ENCODE measurements at regions not wholly inside any gene's neighbourhood (a gene's known extent, or its start where the extent isn't known, plus 50 kb on each side); places are given as distances from the start of the nearest gene placed in this dataset.
"Not testable (repeated sequence)": the region's sequence is repeated elsewhere in the genome, so short reads cannot be mapped to it uniquely, and the experiment has no call there.

DNA sequence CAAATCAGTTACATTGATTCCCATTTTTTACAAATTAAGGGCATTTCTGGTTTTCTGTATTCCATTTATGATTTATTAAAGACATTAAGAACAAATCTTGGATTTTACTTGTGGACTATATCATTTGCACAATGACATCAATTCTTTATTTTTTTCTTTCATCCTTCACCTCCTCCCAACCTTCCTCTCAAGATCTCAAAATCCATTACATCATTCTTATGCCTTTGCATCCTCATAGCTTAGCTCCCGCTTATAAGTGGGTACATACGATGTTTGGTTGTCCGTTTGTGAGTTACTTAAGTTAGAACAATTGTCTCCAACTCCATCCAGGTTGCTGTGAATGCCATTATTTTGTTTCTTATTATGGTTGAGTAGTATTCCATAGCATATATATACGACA lies 752.8 kb downstream of the CD109 start:
- no peaks in the 10 kb centered on the region for H3K27me3 ChIP-seq (ENCODE audit: insufficient read depth, low read length)
- H3K27ac ChIP-seq (ENCODE audit: low read depth, low read length, poor library complexity, severe bottlenecking) = no peak overlapping the region
- no peaks in the 10 kb centered on the region for H3K9me3 ChIP-seq (ENCODE audit: low read length)
- no peaks in the 10 kb centered on the region for H3K36me3 ChIP-seq (ENCODE audit: insufficient read depth, low read length)
- H3F3A ChIP-seq (ENCODE audit: insufficient read depth, low read length) = no peaks in the 10 kb centered on the region
- TF ChIP-seq CTCF (IDR thresholded peaks at IDR 0.05; ENCODE audit: low read length) (no peak), EZH2 (IDR thresholded peaks at IDR 0.05; ENCODE audit: borderline replicate concordance, low read length) (no peak)
- H3K9me2 ChIP-seq (ENCODE audit: low read depth, low read length) = no peaks in the 10 kb centered on the region
- no peaks in the 10 kb centered on the region for H4K20me1 ChIP-seq (ENCODE audit: insufficient read depth, low read length)
- H3K79me2 ChIP-seq (ENCODE audit: insufficient read depth, low read length) = no peaks in the 10 kb centered on the region
- no peak overlapping the region for H3K9ac ChIP-seq (ENCODE audit: low read length)
- H3K4me3 ChIP-seq (ENCODE audit: low read depth, low read length, poor library complexity, severe bottlenecking) = no peak overlapping the region
- no peaks in the 10 kb centered on the region for H3K4me1 ChIP-seq (ENCODE audit: insufficient read depth, low read length, severe bottlenecking)
- H3K4me2 ChIP-seq (ENCODE audit: low read length) = no peak overlapping the region
- no peak overlapping the region for H2AFZ ChIP-seq (ENCODE audit: low read length)

DNA sequence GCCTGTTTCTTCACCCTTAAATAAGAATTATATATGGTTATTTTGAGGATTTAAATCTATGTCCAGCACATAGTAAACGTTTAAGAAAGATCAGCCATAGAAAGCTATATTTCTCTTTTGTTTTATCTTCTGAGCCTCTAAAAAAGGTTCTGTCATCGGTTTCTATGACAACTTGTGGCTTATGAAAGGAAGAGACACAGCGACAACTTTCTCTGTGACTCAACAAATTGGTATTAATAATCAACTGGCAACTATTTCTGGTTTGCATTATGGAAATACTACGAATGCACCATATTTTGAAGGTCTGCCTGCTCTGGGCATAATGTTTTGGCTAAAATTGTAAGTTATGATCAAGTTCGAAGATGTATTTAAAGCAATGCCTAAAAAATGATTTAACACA lies 751.0 kb downstream of the CD109 start:
- no peak overlapping the region for H3K9ac ChIP-seq (ENCODE audit: low read length)
- H3K4me2 ChIP-seq (ENCODE audit: low read length) = no peak overlapping the region
- TF ChIP-seq EZH2 (IDR thresholded peaks at IDR 0.05; ENCODE audit: borderline replicate concordance, low read length) = no peak
- TF ChIP-seq CTCF (IDR thresholded peaks at IDR 0.05; ENCODE audit: low read length) = no peak
- no peak overlapping the region for H3K4me3 ChIP-seq (ENCODE audit: low read depth, low read length, poor library complexity, severe bottlenecking)
- no peaks in the 10 kb centered on the region for H3K9me2 ChIP-seq (ENCODE audit: low read depth, low read length)
- H3K36me3 ChIP-seq (ENCODE audit: insufficient read depth, low read length) = no peaks in the 10 kb centered on the region
- H3K27me3 ChIP-seq (ENCODE audit: insufficient read depth, low read length) = no peaks in the 10 kb centered on the region
- no peaks in the 10 kb centered on the region for H3F3A ChIP-seq (ENCODE audit: insufficient read depth, low read length)
- no peaks in the 10 kb centered on the region for H3K4me1 ChIP-seq (ENCODE audit: insufficient read depth, low read length, severe bottlenecking)
- no peak overlapping the region for H3K27ac ChIP-seq (ENCODE audit: low read depth, low read length, poor library complexity, severe bottlenecking)
- H4K20me1 ChIP-seq (ENCODE audit: insufficient read depth, low read length) = no peaks in the 10 kb centered on the region
- H3K79me2 ChIP-seq (ENCODE audit: insufficient read depth, low read length) = no peaks in the 10 kb centered on the region
- no peaks in the 10 kb centered on the region for H3K9me3 ChIP-seq (ENCODE audit: low read length)
- H2AFZ ChIP-seq (ENCODE audit: low read length) = no peak overlapping the region

DNA sequence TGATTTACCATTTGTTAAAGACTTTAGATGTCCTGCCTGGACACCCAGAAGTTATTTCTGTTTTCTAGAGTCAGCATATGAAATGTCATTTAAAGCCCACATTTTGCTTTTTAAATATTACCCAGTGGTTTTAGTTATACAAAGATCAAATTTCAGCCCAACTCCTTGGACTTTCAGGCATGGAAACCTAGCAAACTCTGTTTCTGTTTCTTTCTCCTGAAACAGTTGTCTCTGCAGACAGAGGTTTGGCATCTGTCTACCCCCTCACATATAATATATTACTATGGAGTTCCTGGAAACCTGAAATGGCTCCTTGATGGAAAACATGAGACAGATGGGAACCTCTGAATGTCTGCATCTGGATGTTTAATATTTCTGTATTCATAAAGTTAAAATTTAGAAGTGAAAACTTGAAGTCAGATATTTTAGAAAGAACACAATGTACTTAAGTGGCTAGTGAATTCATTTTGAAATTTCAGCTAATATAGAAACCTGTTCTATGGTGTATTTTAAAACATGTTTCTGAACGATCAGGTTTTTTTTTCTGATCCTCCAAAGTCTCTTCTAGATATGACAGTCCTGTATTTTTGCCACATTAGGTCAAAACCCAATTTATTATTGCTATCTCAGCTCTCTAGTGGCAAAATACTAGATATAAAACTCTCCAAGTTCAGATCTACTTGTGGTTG lies 743.3 kb downstream of the CD109 start:
- Histone ChIP-seq H3K9me2 (ENCODE audit: low read depth, low read length) (no peaks in the 10 kb centered on the region), H3K27me3 (ENCODE audit: insufficient read depth, low read length) (no peaks in the 10 kb centered on the region), H3F3A (ENCODE audit: insufficient read depth, low read length) (no peaks in the 10 kb centered on the region), H3K36me3 (ENCODE audit: insufficient read depth, low read length) (no peaks in the 10 kb centered on the region), H3K4me1 (ENCODE audit: insufficient read depth, low read length, severe bottlenecking) (no peaks in the 10 kb centered on the region), H2AFZ (ENCODE audit: low read length) (no peak overlapping the region), H3K4me3 (ENCODE audit: low read depth, low read length, poor library complexity, severe bottlenecking) (no peak overlapping the region), H3K27ac (ENCODE audit: low read depth, low read length, poor library complexity, severe bottlenecking) (no peak overlapping the region), H3K4me2 (ENCODE audit: low read length) (no peak overlapping the region), H3K79me2 (ENCODE audit: insufficient read depth, low read length) (no peaks in the 10 kb centered on the region), H3K9ac (ENCODE audit: low read length) (no peak overlapping the region), H3K9me3 (ENCODE audit: low read length) (no peaks in the 10 kb centered on the region), H4K20me1 (ENCODE audit: insufficient read depth, low read length) (no peaks in the 10 kb centered on the region)
- no peak for TF ChIP-seq EZH2 (IDR thresholded peaks at IDR 0.05; ENCODE audit: borderline replicate concordance, low read length)
- TF ChIP-seq CTCF (IDR thresholded peaks at IDR 0.05; ENCODE audit: low read length) = no peak

- not testable (repeated sequence) for H4K20me1 ChIP-seq (ENCODE audit: insufficient read depth, low read length); H3K9me3 ChIP-seq (ENCODE audit: low read length); H3F3A ChIP-seq (ENCODE audit: insufficient read depth, low read length); H3K27ac ChIP-seq (ENCODE audit: low read depth, low read length, poor library complexity, severe bottlenecking); H2AFZ ChIP-seq (ENCODE audit: low read length); H3K9me2 ChIP-seq (ENCODE audit: low read depth, low read length); H3K9ac ChIP-seq (ENCODE audit: low read length); H3K36me3 ChIP-seq (ENCODE audit: insufficient read depth, low read length); H3K79me2 ChIP-seq (ENCODE audit: insufficient read depth, low read length); H3K4me3 ChIP-seq (ENCODE audit: low read depth, low read length, poor library complexity, severe bottlenecking); H3K4me2 ChIP-seq (ENCODE audit: low read length); H3K27me3 ChIP-seq (ENCODE audit: insufficient read depth, low read length); H3K4me1 ChIP-seq (ENCODE audit: insufficient read depth, low read length, severe bottlenecking)
Observed at GRCh38 chr6:74438395-74438794, 742.4 kb downstream of the CD109 start.
